GM12878 (cell line): ENCODE measurements at regions not wholly inside any gene's neighbourhood (a gene's known extent, or its start where the extent isn't known, plus 50 kb on each side); places are given as distances from the start of the nearest gene placed in this dataset.

ENCODE experiments used
- ATAC-seq: fragments of 200-7000 bp; cut with Tn5 transposase; 3 replicates; pipeline ENCODE4 v1.9.1; 2020; ENCODE audit warnings: mild to moderate bottlenecking, moderate library complexity
- BruUV-seq: library from RNA; stranded (reverse); fragments of 400-500 nt; replicated peaks from 2 replicates; lab custom pipeline; 2021; lab: Mats Ljungman, UMichigan
- CTCF ChIA-PET: fragments of 300-600 bp; sonication (Branson Sonifier 250); formaldehyde crosslinking; extraction: SDS; loops from one replicate; lab custom pipeline; 2021; ENCODE audit warnings: inconsistent platforms; lab: Yijun Ruan, JAX
- POLR2A ChIA-PET: fragments of 350-600 bp; formaldehyde crosslinking; extraction: SDS; loops from one replicate; lab custom pipeline; 2021; ENCODE audit warnings: inconsistent platforms; lab: Charles Lee
- RAD21 ChIA-PET: fragments of 300-600 bp; sonication (Branson Sonifier 250); formaldehyde crosslinking; loops from one replicate; lab custom pipeline; 2023; ENCODE audit warnings: antibody characterized with exemption; ENCODE audit not compliant: unreplicated experiment; lab: Charles Lee
- SMC1A ChIA-PET: fragments of 300-600 bp; sonication (Branson Sonifier 250); formaldehyde crosslinking; loops from one replicate; lab custom pipeline; 2023; ENCODE audit not compliant: unreplicated experiment, uncharacterized antibody; lab: Charles Lee
- DNase-seq: peaks from one replicate; pipeline ENCODE4 v3.0.0-alpha.2; 2011; ENCODE audit warnings: low read depth, low spot score
- FAIRE-seq: peaks from 3 replicates; lab custom pipeline; 2011; peaks lifted over from hg19 to GRCh38; lab: Jason Lieb, UNC
- H2AFZ ChIP-seq: 2 replicates; pipeline ENCODE4 v1.6.0; 2011; ENCODE audit warnings: low read depth, low read length, control low read depth; ENCODE audit not compliant: control insufficient read depth
- H3K27ac ChIP-seq: 2 replicates; pipeline ENCODE4 v1.5.1; 2011; ENCODE audit warnings: control low read depth; ENCODE audit not compliant: control insufficient read depth, insufficient read depth
- H3K27me3 ChIP-seq, 2 experiments: replicated peaks in 1 of 2; 2 replicates each; pipeline versions ENCODE4 v1.6.0 to v1.6.1; 2011; ENCODE audit warnings: low read length in 1 of 2; ENCODE audit not compliant: control insufficient read depth in 2 of 2, insufficient read depth in 2 of 2
- H3K36me3 ChIP-seq, 2 experiments: 2 replicates each; pipeline ENCODE4 v1.5.1; 2011; ENCODE audit warnings: low read length in 1 of 2; ENCODE audit not compliant: control insufficient read depth in 2 of 2, insufficient read depth in 2 of 2
- H3K4me1 ChIP-seq: 2 replicates; pipeline ENCODE4 v1.6.1; 2011; ENCODE audit warnings: mild to moderate bottlenecking, low read length, moderate library complexity, mixed read lengths; ENCODE audit not compliant: control insufficient read depth, insufficient read depth
- H3K4me2 ChIP-seq: 2 replicates; pipeline ENCODE4 v1.6.0; 2011; ENCODE audit warnings: control low read depth; ENCODE audit not compliant: control insufficient read depth, insufficient read depth
- H3K4me3 ChIP-seq: fragments of 200-600 bp; sonication (generic); 2 replicates; pipeline ENCODE4 v1.5.1; 2016
- H3K79me2 ChIP-seq: 2 replicates; pipeline ENCODE4 v1.6.0; 2011; ENCODE audit warnings: low read length; ENCODE audit not compliant: control insufficient read depth, insufficient read depth
- H3K9ac ChIP-seq: 2 replicates; pipeline ENCODE4 v1.8.0; 2011; ENCODE audit warnings: low read length, control low read depth, mixed read lengths; ENCODE audit not compliant: control insufficient read depth, insufficient read depth
- H3K9me3 ChIP-seq: replicated peaks from 3 replicates; pipeline ENCODE4 v1.5.1; 2011; ENCODE audit warnings: mild to moderate bottlenecking, low read length; ENCODE audit not compliant: control insufficient read depth, insufficient read depth
- H4K20me1 ChIP-seq: 2 replicates; pipeline ENCODE4 v1.6.0; 2011; ENCODE audit not compliant: control insufficient read depth, insufficient read depth
- BRCA1 ChIP-seq: IDR thresholded peaks from 2 replicates; pipeline ENCODE4 v1.6.1; 2011; ENCODE audit warnings: low read depth, low read length, improper control_type of control experiment
- CBX3 ChIP-seq: fragments of 200-600 bp; sonication (generic); IDR thresholded peaks from 2 replicates; pipeline ENCODE4 v1.6.1; 2016; ENCODE audit warnings: low read depth, borderline replicate concordance
- CREM ChIP-seq: IDR thresholded peaks from 2 replicates; pipeline ENCODE4 v1.6.1; 2014; ENCODE audit warnings: antibody characterized with exemption, low read depth
- CUX1 ChIP-seq: IDR thresholded peaks from 2 replicates; pipeline ENCODE4 v1.6.1; 2012; ENCODE audit warnings: improper control_type of control experiment, low read depth, low read length; ENCODE audit not compliant: insufficient replicate concordance
- IKZF1 ChIP-seq: fragments of 450-650 bp; conservative IDR thresholded peaks from 2 replicates; pipeline ENCODE4 v1.6.1; 2017; ENCODE audit warnings: antibody characterized with exemption, mild to moderate bottlenecking
- JUND ChIP-seq: IDR thresholded peaks from 2 replicates; pipeline ENCODE4 v1.6.1; 2012; ENCODE audit warnings: low read depth, mild to moderate bottlenecking, low read length, improper control_type of control experiment, moderate library complexity
- YY1 ChIP-seq: IDR thresholded peaks from 2 replicates; pipeline ENCODE4 v1.6.1; 2011; ENCODE audit warnings: low read depth, mild to moderate bottlenecking, low read length
- WGBS: methylation state at CpG from one replicate; pipeline ENCODE4 v1.1.6; 2016; ENCODE audit warnings: low lambda C conversion rate; ENCODE audit not compliant: insufficient replicate concordance, insufficient coverage; ENCODE audit errors: missing lambda C conversion rate; 5-methylcytosine and 5-hydroxymethylcytosine counted together
- in situ Hi-C: fragments of 300-500 bp; cut with MboI; formaldehyde crosslinking; loops from 9 replicates; pipeline ENCODE4 v1.14.3; 2018; ENCODE audit warnings: mixed read lengths
- intact Hi-C: fragments of 100-400 bp; cut with micrococcal nuclease; formaldehyde crosslinking; loops from one replicate; pipeline ENCODE4 v1.14.2; 2022; ENCODE audit not compliant: unreplicated experiment
- TF ChIP-seq, protein P1 (sequence below): fragments of 450-650 bp; IDR thresholded peaks from 2 replicates; pipeline ENCODE4 v1.6.1; 2016; ENCODE audit warnings: mild to moderate bottlenecking
- TF ChIP-seq, protein P2 (sequence below): fragments of 450-650 bp; IDR thresholded peaks from 2 replicates; pipeline ENCODE4 v1.6.1; 2017; ENCODE audit warnings: borderline replicate concordance

- H3K9ac ChIP-seq, result no peak overlapping the region
- H3K27me3 ChIP-seq, result no peaks in the 10 kb centered on the region
- in situ Hi-C loops (no loop called here), intact Hi-C loops (no loop called here)
- DNase-seq, result no peak
- H3K79me2 ChIP-seq, result no peaks in the 10 kb centered on the region
- no peak overlapping the region for H2AFZ ChIP-seq
- H4K20me1 ChIP-seq, result no peaks in the 10 kb centered on the region
- TF ChIP-seq BRCA1 (no peak), JUND (no peak), CBX3 (no peak), CUX1 (no peak), YY1 (no peak), IKZF1 (no peak), CREM (no peak)
- TF ChIP-seq, protein P1, sequence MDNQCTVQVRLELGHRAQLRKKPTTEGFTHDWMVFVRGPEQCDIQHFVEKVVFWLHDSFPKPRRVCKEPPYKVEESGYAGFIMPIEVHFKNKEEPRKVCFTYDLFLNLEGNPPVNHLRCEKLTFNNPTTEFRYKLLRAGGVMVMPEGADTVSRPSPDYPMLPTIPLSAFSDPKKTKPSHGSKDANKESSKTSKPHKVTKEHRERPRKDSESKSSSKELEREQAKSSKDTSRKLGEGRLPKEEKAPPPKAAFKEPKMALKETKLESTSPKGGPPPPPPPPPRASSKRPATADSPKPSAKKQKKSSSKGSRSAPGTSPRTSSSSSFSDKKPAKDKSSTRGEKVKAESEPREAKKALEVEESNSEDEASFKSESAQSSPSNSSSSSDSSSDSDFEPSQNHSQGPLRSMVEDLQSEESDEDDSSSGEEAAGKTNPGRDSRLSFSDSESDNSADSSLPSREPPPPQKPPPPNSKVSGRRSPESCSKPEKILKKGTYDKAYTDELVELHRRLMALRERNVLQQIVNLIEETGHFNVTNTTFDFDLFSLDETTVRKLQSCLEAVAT, result no peak
- TF ChIP-seq, protein P2, sequence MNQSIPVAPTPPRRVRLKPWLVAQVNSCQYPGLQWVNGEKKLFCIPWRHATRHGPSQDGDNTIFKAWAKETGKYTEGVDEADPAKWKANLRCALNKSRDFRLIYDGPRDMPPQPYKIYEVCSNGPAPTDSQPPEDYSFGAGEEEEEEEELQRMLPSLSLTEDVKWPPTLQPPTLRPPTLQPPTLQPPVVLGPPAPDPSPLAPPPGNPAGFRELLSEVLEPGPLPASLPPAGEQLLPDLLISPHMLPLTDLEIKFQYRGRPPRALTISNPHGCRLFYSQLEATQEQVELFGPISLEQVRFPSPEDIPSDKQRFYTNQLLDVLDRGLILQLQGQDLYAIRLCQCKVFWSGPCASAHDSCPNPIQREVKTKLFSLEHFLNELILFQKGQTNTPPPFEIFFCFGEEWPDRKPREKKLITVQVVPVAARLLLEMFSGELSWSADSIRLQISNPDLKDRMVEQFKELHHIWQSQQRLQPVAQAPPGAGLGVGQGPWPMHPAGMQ, result no peak
- no peaks in the 10 kb centered on the region for H3K9me3 ChIP-seq
- no peak overlapping the region for H3K4me2 ChIP-seq
- ATAC-seq, result no peak
- ChIA-PET RAD21 (no interaction called here), POLR2A (no interaction called here), SMC1A (no interaction called here), CTCF (no interaction called here)
- 19% methylated on average over 5 of the region's 5 CpGs for WGBS
- no peak overlapping the region for H3K4me3 ChIP-seq
- no peaks in the 10 kb centered on the region for H3K4me1 ChIP-seq
- H3K36me3 ChIP-seq, result no peaks in the 10 kb centered on the region
- no TSS peak for BruUV-seq
- H3K27ac ChIP-seq, result no peak overlapping the region
- no peak for FAIRE-seq
Measured at GRCh38 chr13:73497430-73497829, 438.6 kb downstream of the KLF5 start.
